H9 (cell line): ENCODE measurements at regions not wholly inside any gene's neighbourhood (a gene's known extent, or its start where the extent isn't known, plus 50 kb on each side); places are given as distances from the start of the nearest gene placed in this dataset.

Experiments used
- DNase-seq: peaks from one replicate; pipeline ENCODE4 v3.0.0-alpha.2; 2017
- H2AFZ ChIP-seq: one replicate; pipeline ENCODE4 v1.6.1; 2013; ENCODE audit warnings: mild to moderate bottlenecking, low read length, control low read depth, moderate library complexity
- H2AK5ac ChIP-seq: 2 replicates; pipeline ENCODE4 v1.6.1; 2013; ENCODE audit warnings: low read length, control low read depth, mixed read lengths; ENCODE audit not compliant: insufficient read length
- H2BK120ac ChIP-seq: one replicate; pipeline ENCODE4 v1.6.1; 2013; ENCODE audit warnings: low read depth, mild to moderate bottlenecking, low read length, control low read depth, inconsistent platforms; ENCODE audit not compliant: poor library complexity, severe bottlenecking
- H2BK12ac ChIP-seq: 2 replicates; pipeline ENCODE4 v1.6.1; 2013; ENCODE audit warnings: low read length, control low read depth, mixed read lengths, low read depth; ENCODE audit not compliant: insufficient read length
- H2BK15ac ChIP-seq: 2 replicates; pipeline ENCODE4 v1.6.1; 2013; ENCODE audit warnings: low read depth, low read length, control low read depth
- H2BK20ac ChIP-seq: one replicate; pipeline ENCODE4 v1.6.1; 2013; ENCODE audit warnings: low read depth, mild to moderate bottlenecking, low read length, control low read depth, inconsistent platforms; ENCODE audit not compliant: poor library complexity, severe bottlenecking
- H2BK5ac ChIP-seq: 2 replicates; pipeline ENCODE4 v1.6.1; 2013; ENCODE audit warnings: low read length, control low read depth, mixed read lengths; ENCODE audit not compliant: insufficient read length
- H3K14ac ChIP-seq: 2 replicates; pipeline ENCODE4 v1.6.1; 2013; ENCODE audit warnings: low read length, control low read depth; ENCODE audit not compliant: insufficient read depth
- H3K18ac ChIP-seq: 2 replicates; pipeline ENCODE4 v1.6.1; 2013; ENCODE audit warnings: low read depth, mild to moderate bottlenecking, mixed read lengths, low read length, control low read depth; ENCODE audit not compliant: insufficient read length
- H3K23ac ChIP-seq: 2 replicates; pipeline ENCODE4 v1.6.1; 2013; ENCODE audit warnings: low read length, control low read depth, mixed read lengths, low read depth; ENCODE audit not compliant: insufficient read length
- H3K23me2 ChIP-seq: 2 replicates; pipeline ENCODE4 v1.6.1; 2013; ENCODE audit warnings: low read depth, mild to moderate bottlenecking, mixed read lengths, low read length, control low read depth; ENCODE audit not compliant: insufficient read length, poor library complexity, severe bottlenecking
- H3K27ac ChIP-seq: 2 replicates; pipeline ENCODE4 v1.5.1; 2013; ENCODE audit warnings: low read length, control low read depth, mixed read lengths, low read depth; ENCODE audit not compliant: insufficient read length
- H3K27me3 ChIP-seq: 2 replicates; pipeline ENCODE4 v1.6.1; 2013; ENCODE audit warnings: low read length, control low read depth, inconsistent platforms; ENCODE audit not compliant: insufficient read depth
- H3K4ac ChIP-seq: 2 replicates; pipeline ENCODE4 v1.6.1; 2013; ENCODE audit warnings: low read depth, mild to moderate bottlenecking, control low read depth, inconsistent platforms, low read length, moderate library complexity
- H3K4me1 ChIP-seq: 2 replicates; pipeline ENCODE4 v1.6.1; 2013; ENCODE audit warnings: low read length, control low read depth, inconsistent platforms; ENCODE audit not compliant: insufficient read depth
- H3K4me2 ChIP-seq: 2 replicates; pipeline ENCODE4 v1.6.1; 2013; ENCODE audit warnings: low read length, control low read depth, mixed read lengths; ENCODE audit not compliant: insufficient read length, insufficient read depth
- H3K56ac ChIP-seq: 2 replicates; pipeline ENCODE4 v1.6.1; 2013; ENCODE audit warnings: low read depth, mild to moderate bottlenecking, mixed read lengths, low read length, control low read depth; ENCODE audit not compliant: insufficient read length
- H3K79me1 ChIP-seq: 2 replicates; pipeline ENCODE4 v1.6.1; 2013; ENCODE audit warnings: low read depth, mild to moderate bottlenecking, moderate library complexity, low read length, control low read depth, inconsistent platforms; ENCODE audit not compliant: insufficient read depth, poor library complexity, severe bottlenecking
- H3K79me2 ChIP-seq: 2 replicates; pipeline ENCODE4 v1.6.1; 2013; ENCODE audit warnings: low read length, control low read depth, inconsistent platforms; ENCODE audit not compliant: insufficient read depth
- H3K9ac ChIP-seq: 2 replicates; pipeline ENCODE4 v1.6.1; 2013; ENCODE audit warnings: low read length, control low read depth, mixed read lengths; ENCODE audit not compliant: insufficient read length; ENCODE audit errors: extremely low read depth
- H3K9me3 ChIP-seq: one replicate; pipeline ENCODE4 v1.6.1; 2013; ENCODE audit warnings: low read depth, low read length, inconsistent platforms; ENCODE audit not compliant: control insufficient read depth
- H3T11ph ChIP-seq: one replicate; pipeline ENCODE4 v1.6.1; 2013; ENCODE audit warnings: mild to moderate bottlenecking, low read length, control low read depth, inconsistent platforms
- H4K20me1 ChIP-seq: one replicate; pipeline ENCODE4 v1.6.1; 2013; ENCODE audit not compliant: control insufficient read depth, insufficient read length, insufficient read depth
- H4K5ac ChIP-seq: 2 replicates; pipeline ENCODE4 v1.6.1; 2013; ENCODE audit warnings: low read depth, mild to moderate bottlenecking, mixed read lengths, low read length, control low read depth; ENCODE audit not compliant: insufficient read length
- H4K8ac ChIP-seq: replicated peaks from 2 replicates; pipeline ENCODE4 v1.6.1; 2013; ENCODE audit warnings: low read length, control low read depth, mixed read lengths, low read depth; ENCODE audit not compliant: insufficient read length
- H4K91ac ChIP-seq: 2 replicates; pipeline ENCODE4 v1.6.1; 2013; ENCODE audit warnings: low read depth, mild to moderate bottlenecking, moderate library complexity, mixed read lengths, low read length, control low read depth; ENCODE audit not compliant: insufficient read length
- H3K27ac Mint-ChIP-seq, 3 experiments: 2 replicates in 2 of 3; 3 replicates in 1 of 3; pipeline ENCODE4 v1.8.0; 2020 to 2021; ENCODE audit warnings: mixed read lengths in 3 of 3, mild to moderate bottlenecking in 1 of 3, moderate library complexity in 1 of 3
- H3K27me3 Mint-ChIP-seq: 2 replicates; pipeline ENCODE4 v1.8.0; 2021; ENCODE audit warnings: low read depth, mild to moderate bottlenecking, moderate library complexity, mixed read lengths
- H3K36me3 Mint-ChIP-seq, 3 experiments: 2 replicates in 2 of 3; 3 replicates in 1 of 3; pipeline ENCODE4 v1.8.0; 2020 to 2021; ENCODE audit warnings: low read depth in 3 of 3, mixed read lengths in 3 of 3; ENCODE audit not compliant: insufficient read depth in 1 of 3
- H3K4me1 Mint-ChIP-seq, 2 experiments: 2 replicates each; pipeline ENCODE4 v1.8.0; 2020; ENCODE audit warnings: mixed read lengths in 2 of 2
- H3K4me3 Mint-ChIP-seq, 2 experiments: 2 replicates in 1 of 2; 3 replicates in 1 of 2; pipeline ENCODE4 v1.8.0; 2020 to 2021; ENCODE audit warnings: mild to moderate bottlenecking in 2 of 2, mixed read lengths in 2 of 2, moderate library complexity in 1 of 2
- H3K9me3 Mint-ChIP-seq, 2 experiments: 2 replicates in 1 of 2; 3 replicates in 1 of 2; pipeline ENCODE4 v1.8.0; 2020; ENCODE audit warnings: mild to moderate bottlenecking in 2 of 2, mixed read lengths in 2 of 2, moderate library complexity in 1 of 2
- WGBS: extraction: QIAGEN DNeasy Blood & Tissue Kit; methylation state at CpG from one replicate; pipeline ENCODE4 v1.1.7; 2013; ENCODE audit warnings: missing lambda C conversion rate, low lambda C conversion rate, mixed read lengths; ENCODE audit not compliant: insufficient read length; ENCODE audit errors: extremely low coverage; 5-methylcytosine and 5-hydroxymethylcytosine counted together
- TF ChIP-seq, protein P1 (sequence below): fragments of 200-600 bp; sonication (generic); conservative IDR thresholded peaks from 3 replicates; pipeline ENCODE4 v1.8.0; 2021; ENCODE audit warnings: antibody characterized with exemption, mild to moderate bottlenecking

DNA sequence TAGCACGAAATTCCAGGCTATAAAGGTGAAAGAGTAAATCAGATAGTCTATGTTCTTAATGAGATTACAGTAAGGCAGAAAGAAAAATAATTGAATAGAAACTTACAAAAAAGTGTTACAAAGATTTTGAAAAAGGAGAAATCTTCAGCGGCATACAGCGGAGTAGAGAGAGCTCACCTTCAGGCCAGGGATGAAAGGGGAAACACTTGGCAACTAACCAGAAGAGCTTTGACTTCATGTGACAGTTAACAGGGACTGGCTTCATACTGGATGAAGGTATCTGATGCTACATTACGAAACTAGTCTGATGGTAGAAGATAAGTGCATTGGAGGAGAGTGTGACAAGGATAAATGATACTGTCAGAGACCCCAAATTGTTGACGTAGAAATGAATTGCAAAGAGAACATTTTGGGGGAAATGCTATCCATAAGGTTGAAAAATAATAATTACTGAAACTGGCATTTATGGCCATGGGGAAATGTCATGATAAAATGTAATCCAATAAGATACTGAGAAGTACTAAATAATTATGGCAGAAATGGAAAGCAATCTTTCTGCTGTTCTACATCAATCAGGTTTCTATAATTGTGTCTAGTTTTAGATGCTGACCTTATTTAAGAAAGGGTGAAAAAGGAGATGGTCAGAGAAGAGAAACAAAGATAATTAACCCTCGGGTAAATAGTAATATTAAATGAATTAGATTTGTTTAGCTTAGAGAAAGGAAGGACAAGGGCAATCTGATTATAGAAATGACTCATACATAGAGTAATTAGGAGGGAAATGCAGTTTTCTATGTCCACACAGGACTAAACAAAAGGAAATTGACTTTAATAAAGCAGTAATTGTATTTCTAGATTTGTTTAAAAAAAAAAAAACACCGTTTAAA lies 808.7 kb downstream of the NCAM2 start:
- no peak overlapping the region for H2BK12ac ChIP-seq
- Mint-ChIP-seq H3K27me3 (no peaks in the 10 kb centered on the region), H3K9me3 (peaks cover 0 to 3% of the 10 kb centered on the region in 2 experiments; a peak in 3 of 5 replicates), H3K27ac (no peak overlapping the region), H3K4me1 (peaks cover 2 to 5% of the 10 kb centered on the region in 2 experiments), H3K36me3 (peaks cover 0 to 1% (median 0%) of the 10 kb centered on the region in 3 experiments; a peak in 3 of 7 replicates), H3K4me3 (no peak overlapping the region)
- no peaks in the 10 kb centered on the region for H3K23me2 ChIP-seq
- H2BK5ac ChIP-seq: no peak overlapping the region
- H4K5ac ChIP-seq: no peak overlapping the region
- H2BK15ac ChIP-seq: no peak overlapping the region
- H3K79me1 ChIP-seq: no peaks in the 10 kb centered on the region
- H2BK20ac ChIP-seq: no peak overlapping the region
- 100% methylated on average over 1 of the region's 7 CpGs for WGBS
- H3K4ac ChIP-seq: no peak overlapping the region
- no peak overlapping the region for H3K27ac ChIP-seq
- TF ChIP-seq, protein P1, sequence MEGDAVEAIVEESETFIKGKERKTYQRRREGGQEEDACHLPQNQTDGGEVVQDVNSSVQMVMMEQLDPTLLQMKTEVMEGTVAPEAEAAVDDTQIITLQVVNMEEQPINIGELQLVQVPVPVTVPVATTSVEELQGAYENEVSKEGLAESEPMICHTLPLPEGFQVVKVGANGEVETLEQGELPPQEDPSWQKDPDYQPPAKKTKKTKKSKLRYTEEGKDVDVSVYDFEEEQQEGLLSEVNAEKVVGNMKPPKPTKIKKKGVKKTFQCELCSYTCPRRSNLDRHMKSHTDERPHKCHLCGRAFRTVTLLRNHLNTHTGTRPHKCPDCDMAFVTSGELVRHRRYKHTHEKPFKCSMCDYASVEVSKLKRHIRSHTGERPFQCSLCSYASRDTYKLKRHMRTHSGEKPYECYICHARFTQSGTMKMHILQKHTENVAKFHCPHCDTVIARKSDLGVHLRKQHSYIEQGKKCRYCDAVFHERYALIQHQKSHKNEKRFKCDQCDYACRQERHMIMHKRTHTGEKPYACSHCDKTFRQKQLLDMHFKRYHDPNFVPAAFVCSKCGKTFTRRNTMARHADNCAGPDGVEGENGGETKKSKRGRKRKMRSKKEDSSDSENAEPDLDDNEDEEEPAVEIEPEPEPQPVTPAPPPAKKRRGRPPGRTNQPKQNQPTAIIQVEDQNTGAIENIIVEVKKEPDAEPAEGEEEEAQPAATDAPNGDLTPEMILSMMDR: no peak
- no peak overlapping the region for H4K91ac ChIP-seq
- no peaks in the 10 kb centered on the region for H3K27me3 ChIP-seq
- no peak overlapping the region for H3T11ph ChIP-seq
- no peak overlapping the region for H2AK5ac ChIP-seq
- H2AFZ ChIP-seq: no peak overlapping the region
- no peaks in the 10 kb centered on the region for H4K20me1 ChIP-seq
- no peak overlapping the region for H2BK120ac ChIP-seq
- no peak overlapping the region for H3K4me2 ChIP-seq
- H3K14ac ChIP-seq: no peak overlapping the region
- H3K4me1 ChIP-seq: no peaks in the 10 kb centered on the region
- H4K8ac ChIP-seq: no peak overlapping the region
- H3K56ac ChIP-seq: no peak overlapping the region
- H3K18ac ChIP-seq: no peak overlapping the region
- DNase-seq: no peak
- H3K79me2 ChIP-seq: no peaks in the 10 kb centered on the region
- no peak overlapping the region for H3K23ac ChIP-seq
- H3K9me3 ChIP-seq: no peaks in the 10 kb centered on the region
- no peak overlapping the region for H3K9ac ChIP-seq
